AG04450 (cell line): ENCODE measurements at regions not wholly inside any gene's neighbourhood (a gene's known extent, or its start where the extent isn't known, plus 50 kb on each side); places are given as distances from the start of the nearest gene placed in this dataset.

ENCODE experiments used
- CTCF ChIA-PET: fragments of 300-600, 350-600 bp; formaldehyde crosslinking; extraction: SDS; loops from one replicate; lab custom pipeline; 2022; ENCODE audit warnings: antibody characterized with exemption, inconsistent platforms; lab: Charles Lee
- POLR2A ChIA-PET: fragments of 350-600 bp; formaldehyde crosslinking; extraction: SDS; loops from one replicate; lab custom pipeline; 2021; ENCODE audit warnings: antibody characterized with exemption, inconsistent platforms; lab: Yijun Ruan, JAX
- DNase-seq: peaks from one replicate; pipeline ENCODE4 v3.0.0-alpha.2; 2011; ENCODE audit warnings: low read depth, low spot score
- H3K27ac ChIP-seq: one replicate; pipeline ENCODE4 v1.5.1; 2012; ENCODE audit warnings: low read depth, low read length, control low read depth
- H3K27me3 ChIP-seq: one replicate; pipeline ENCODE4 v1.6.0; 2012; ENCODE audit warnings: low read length; ENCODE audit not compliant: control insufficient read depth, insufficient read depth
- H3K4me3 ChIP-seq: 2 replicates; pipeline ENCODE4 v1.5.1; 2011; ENCODE audit warnings: mild to moderate bottlenecking, low read depth, low read length, control low read depth
- H3K9me3 ChIP-seq: 2 replicates; pipeline ENCODE4 v1.5.1; 2012; ENCODE audit warnings: low read length; ENCODE audit not compliant: control insufficient read depth, insufficient read depth
- CTCF ChIP-seq: IDR thresholded peaks from 2 replicates; pipeline ENCODE4 v1.5.1; 2011; ENCODE audit warnings: low read depth, low read length, control low read depth, inconsistent platforms

GRCh38 chr13:86135856-86136255 is 336.6 kb upstream of the SLITRK6 start:
- Histone ChIP-seq H3K4me3 (no peak overlapping the region), H3K27ac (no peak overlapping the region), H3K27me3 (no peaks in the 10 kb centered on the region), H3K9me3 (no peaks in the 10 kb centered on the region)
- TF ChIP-seq CTCF: no peak
- CTCF ChIA-PET: no interaction called here
- DNase-seq: no peak
- POLR2A ChIA-PET: no interaction called here

GRCh38 chr13:86121881-86122280 is 322.7 kb upstream of the SLITRK6 start:
- Histone ChIP-seq H3K27me3 (no peaks in the 10 kb centered on the region), H3K4me3 (no peak overlapping the region), H3K27ac (no peak overlapping the region), H3K9me3 (no peaks in the 10 kb centered on the region)
- POLR2A ChIA-PET: no interaction called here
- CTCF ChIA-PET: no interaction called here
- no peak for TF ChIP-seq CTCF
- DNase-seq: no peak

- peaks cover 3% of the 10 kb centered on the region; the same call in 1 of the 2 replicates for H3K9me3 ChIP-seq
- no peaks in the 10 kb centered on the region for H3K27me3 ChIP-seq
- ChIA-PET POLR2A (no interaction called here), CTCF (no interaction called here)
- TF ChIP-seq CTCF: no peak
- no peak overlapping the region for H3K27ac ChIP-seq
- no peak for DNase-seq
- no peak overlapping the region for H3K4me3 ChIP-seq
Measured at GRCh38 chr13:86109107-86109506, 309.9 kb upstream of the SLITRK6 start.

- ChIA-PET CTCF (no interaction called here), POLR2A (no interaction called here)
- Histone ChIP-seq H3K27ac (no peak overlapping the region), H3K27me3 (no peaks in the 10 kb centered on the region), H3K9me3 (peaks cover 3% of the 10 kb centered on the region; the same call in 1 of the 2 replicates), H3K4me3 (no peak overlapping the region)
- no peak for TF ChIP-seq CTCF
- DNase-seq: no peak
Measured at GRCh38 chr13:86108334-86108733, 309.1 kb upstream of the SLITRK6 start.

GRCh38 chr13:86098511-86098910 is 299.3 kb upstream of the SLITRK6 start:
- H3K9me3 ChIP-seq: no peaks in the 10 kb centered on the region
- ChIA-PET POLR2A (no interaction called here), CTCF (no interaction called here)
- no peak for DNase-seq
- no peak for TF ChIP-seq CTCF
- H3K27me3 ChIP-seq: no peaks in the 10 kb centered on the region
- H3K4me3 ChIP-seq: no peak overlapping the region
- no peak overlapping the region for H3K27ac ChIP-seq
